GM20000 (cell line): ENCODE measurements at regions not wholly inside any gene's neighbourhood (a gene's known extent, or its start where the extent isn't known, plus 50 kb on each side); places are given as distances from the start of the nearest gene placed in this dataset.

Experiments used
- DNase-seq: peaks from one replicate; pipeline ENCODE4 v3.0.0; 2012; ENCODE audit warnings: low spot score
- CTCF ChIP-seq: IDR thresholded peaks from 2 replicates; pipeline ENCODE4 v1.5.1; 2012; ENCODE audit warnings: mild to moderate bottlenecking, control low read depth; ENCODE audit errors: extremely low read depth, missing control alignments

GRCh38 chr12:107497231-107497630 is 188.4 kb upstream of the PWP1 start:
- TF ChIP-seq CTCF = no peak

DNA sequence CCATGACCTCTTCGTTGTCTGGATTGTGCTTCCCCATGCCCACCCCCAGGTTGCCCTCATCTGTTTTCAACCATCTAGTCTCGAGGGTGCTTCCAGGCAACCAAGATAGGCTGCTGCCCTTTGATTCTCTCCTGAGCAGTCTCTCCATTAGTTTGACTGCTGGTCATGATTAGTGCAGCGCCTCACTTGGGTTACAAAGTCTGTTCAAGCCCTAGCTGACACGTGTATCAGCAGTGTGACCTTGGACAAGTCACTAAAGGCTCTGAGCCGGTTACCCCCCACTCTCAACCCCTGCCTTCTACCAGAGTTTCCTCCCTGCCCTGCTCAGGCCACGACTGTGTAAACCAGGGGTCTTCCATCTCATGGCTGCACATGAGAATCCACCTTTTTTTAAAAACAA is 185.3 kb upstream of the PWP1 start:
- TF ChIP-seq CTCF = no peak
- DNase-seq = no peak

More at GRCh38 chr12:107497231-107497630, 188.4 kb upstream of the PWP1 start:
- DNase-seq = no peak

DNA sequence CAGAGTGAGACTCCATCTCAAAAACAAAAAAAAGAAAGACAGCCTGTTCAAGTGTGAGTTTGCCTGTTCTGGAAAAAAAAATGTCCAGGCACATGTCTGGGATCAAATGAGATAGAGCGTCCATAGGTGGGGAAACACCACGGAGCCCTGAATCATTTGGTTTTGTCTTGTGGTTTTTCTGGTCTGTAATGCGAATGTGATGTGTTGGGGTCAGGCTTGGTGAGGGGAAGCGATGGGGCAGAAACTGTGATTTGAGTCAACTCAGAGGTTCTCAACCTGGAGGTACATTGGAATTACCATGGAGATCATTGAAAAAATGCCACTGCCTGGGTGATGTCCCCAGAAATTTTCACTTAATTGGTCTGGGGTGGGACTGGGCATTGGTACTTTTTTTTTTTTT is 183.9 kb upstream of the PWP1 start:
- peak; percentile 9 for DNase-seq
- no peak for TF ChIP-seq CTCF

- DNase-seq = no peak
- TF ChIP-seq CTCF = no peak
These were observed 182.3 kb upstream of the PWP1 start for GRCh38 chr12:107503129-107503855.

- DNase-seq = no peak
- TF ChIP-seq CTCF = no peak
These were observed 181.4 kb upstream of the PWP1 start for GRCh38 chr12:107503887-107504885.

DNA sequence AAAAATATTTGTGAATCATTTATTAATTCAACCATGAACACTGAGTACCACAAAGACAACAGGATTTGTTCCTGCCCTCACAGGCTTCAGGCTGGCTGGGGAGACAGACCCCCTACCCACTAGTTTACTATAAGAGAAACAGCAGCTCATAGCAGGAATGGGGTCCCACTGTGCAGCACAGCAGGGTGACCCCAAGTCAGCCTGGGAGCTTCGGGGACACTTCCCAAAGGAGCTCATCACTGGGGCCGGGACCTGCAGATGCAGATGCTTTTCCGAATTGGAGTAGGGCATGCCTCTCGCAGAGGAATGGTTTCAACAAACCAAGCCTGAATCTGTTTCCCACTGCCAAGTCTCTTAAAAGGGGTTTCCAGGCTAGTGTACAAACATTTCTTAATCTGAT is 176.2 kb upstream of the PWP1 start:
- DNase-seq = no peak
- TF ChIP-seq CTCF = no peak

DNA sequence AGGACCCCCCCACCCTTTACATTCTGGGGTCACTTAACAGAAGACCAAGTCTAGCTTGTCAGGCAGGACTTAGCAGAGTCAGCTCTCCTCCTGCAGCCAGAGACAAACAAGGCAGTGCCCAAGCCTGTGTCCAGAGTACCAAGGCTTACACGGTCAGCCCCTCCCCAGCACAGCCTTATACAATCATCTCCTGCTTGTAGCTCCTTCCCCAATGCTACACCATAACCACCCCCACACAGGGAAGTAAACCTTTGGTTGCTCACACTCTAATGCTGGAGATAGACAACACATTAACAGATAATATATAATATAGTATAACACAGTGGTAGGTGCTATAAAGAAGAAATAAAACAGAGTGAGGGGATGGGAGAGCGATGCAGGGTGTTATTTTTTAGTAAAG is 175.4 kb upstream of the PWP1 start:
- no peak for TF ChIP-seq CTCF
- DNase-seq = no peak
